CD4-positive, alpha-beta T cell treated with Interleukin-1 beta for 1 hour (primary cell): ENCODE measurements at regions not wholly inside any gene's neighbourhood (a gene's known extent, or its start where the extent isn't known, plus 50 kb on each side); places are given as distances from the start of the nearest gene placed in this dataset.

Experiments used
- DNase-seq, 2 donors: peaks; one replicate each; pipeline ENCODE4 v3.0.0-alpha.2; 2020 to 2022

DNA sequence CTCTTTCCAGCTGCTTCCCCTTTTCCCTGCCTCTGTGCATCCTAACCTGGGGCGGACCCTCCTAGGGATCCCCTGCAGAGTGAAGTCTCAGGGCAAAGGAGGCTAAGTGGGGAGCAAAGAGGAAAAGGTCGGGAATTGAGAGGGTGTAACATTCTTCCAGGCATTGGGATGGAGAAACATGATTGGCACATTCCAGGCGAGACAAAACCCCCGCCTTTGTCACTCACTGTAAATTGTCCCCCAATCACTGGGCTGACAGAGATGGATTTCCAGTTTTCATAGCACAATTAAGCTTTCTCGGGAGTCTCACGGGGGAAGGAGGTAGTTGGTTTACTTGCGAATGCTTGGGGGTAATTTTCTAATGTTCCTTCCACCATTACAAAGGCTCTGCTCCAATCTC, 74.9 kb downstream of the MIAT start:
- DNase-seq: no peak

DNA sequence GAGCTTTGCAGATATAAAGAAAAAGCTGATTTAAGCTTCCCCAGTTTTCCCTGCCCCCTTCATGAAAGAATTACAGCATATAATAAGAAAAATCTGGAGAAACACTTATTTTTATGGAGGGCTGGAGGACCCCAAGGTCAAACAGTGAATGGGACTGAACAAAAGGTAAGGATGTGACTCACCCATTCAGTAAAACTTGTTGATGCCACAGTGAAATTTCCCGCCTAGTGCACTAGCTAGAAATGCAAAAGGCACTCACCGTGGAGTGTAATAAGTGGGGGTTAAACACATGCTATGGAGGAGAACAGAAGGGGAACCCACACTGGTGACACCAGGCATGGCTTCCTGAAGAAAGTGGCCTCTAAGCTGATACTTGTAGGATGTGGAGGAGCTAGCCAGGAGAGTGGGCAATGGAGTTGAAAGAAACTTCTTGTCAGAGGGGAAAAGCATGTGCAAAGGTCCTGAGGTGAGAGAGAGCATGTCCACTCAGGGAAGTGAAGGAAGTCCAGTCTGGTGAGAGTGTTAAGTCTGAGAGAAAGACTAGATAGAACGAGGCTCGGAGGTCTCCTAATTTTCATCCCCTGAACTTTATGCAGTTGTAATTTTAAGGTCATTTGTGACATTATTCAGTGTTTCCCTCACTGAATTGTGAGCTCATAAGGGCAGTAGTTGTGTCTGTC, 77.1 kb downstream of the MIAT start:
- DNase-seq: no peak

DNA sequence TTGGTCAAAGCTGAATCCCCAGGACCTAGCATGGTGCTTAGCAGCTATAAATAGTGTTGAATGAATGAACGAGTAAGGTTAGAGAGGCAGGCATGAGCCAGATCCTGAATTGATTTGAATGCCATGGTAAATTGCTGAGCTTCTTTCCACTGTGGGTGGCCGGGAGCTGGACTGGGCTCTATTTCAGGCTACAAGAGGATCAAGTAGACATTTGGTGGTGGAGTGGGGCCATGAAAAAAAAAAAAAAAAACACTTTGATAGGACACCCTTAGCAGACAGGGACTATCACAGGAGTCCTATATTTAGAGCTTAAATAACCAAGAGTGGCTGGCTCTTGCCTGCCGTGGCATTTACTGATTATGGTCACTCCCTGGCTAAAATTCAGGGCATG, 77.6 kb downstream of the MIAT start:
- no peak for DNase-seq

DNA sequence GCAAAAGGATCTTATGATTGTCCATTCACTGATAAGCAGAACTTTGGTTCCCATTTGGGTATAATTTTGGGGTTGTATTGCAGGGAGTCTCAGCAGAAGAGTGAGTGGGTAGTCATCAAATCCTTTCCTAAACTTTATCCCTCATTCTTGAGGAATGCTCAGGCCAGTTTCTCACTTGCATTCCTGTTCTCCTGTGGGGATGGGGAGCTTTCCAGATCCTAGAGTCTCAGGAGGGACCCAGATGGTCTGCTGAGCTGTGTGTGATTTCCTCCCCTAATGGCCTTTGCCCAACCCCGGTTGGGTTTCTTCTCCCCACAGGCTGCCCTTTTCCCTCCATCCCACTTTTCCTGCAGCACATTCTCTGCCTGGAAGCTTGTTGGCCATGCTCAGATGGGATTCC, 79.9 kb downstream of the MIAT start:
- DNase-seq: no peak

DNA sequence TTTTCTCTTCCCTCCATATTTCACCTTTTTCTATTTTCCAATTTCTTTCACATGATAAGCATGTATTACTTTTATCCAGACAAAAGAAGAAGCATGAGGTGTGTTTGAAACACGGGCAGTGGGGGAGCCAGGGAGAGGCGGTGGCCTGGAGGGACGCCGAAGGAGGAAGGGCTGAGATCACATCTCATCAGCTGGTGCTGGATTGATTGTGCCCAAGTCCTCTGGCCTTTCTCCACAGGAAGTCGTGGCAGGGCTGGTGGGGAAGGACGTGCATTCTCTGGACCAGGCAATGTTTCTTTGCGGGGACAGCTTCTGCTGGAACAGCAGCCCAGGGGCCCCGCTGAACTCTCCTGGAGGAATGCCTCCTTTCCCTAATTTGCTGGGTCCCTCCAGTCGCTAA, 82.9 kb downstream of the MIAT start:
- no peak for DNase-seq

DNA sequence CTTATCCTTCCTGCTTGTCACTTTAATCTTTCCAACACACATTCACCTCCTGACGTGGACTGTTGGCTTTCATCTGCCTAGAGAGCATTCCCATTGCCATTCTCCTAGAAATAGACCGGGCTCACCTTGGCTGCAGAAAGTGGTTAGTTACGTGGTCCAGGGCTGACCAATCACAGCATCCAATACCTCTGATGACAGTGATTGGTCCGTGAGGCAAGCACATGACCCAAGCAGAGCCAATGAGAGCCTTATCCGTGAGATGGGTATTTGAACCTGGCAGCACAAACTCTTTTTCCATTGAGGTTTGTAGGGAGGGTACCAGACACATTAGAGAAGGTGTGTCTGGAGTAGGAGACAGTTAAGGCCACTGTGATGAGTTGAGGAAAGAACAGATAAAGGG, 85.8 kb downstream of the MIAT start:
- no peak for DNase-seq

DNA sequence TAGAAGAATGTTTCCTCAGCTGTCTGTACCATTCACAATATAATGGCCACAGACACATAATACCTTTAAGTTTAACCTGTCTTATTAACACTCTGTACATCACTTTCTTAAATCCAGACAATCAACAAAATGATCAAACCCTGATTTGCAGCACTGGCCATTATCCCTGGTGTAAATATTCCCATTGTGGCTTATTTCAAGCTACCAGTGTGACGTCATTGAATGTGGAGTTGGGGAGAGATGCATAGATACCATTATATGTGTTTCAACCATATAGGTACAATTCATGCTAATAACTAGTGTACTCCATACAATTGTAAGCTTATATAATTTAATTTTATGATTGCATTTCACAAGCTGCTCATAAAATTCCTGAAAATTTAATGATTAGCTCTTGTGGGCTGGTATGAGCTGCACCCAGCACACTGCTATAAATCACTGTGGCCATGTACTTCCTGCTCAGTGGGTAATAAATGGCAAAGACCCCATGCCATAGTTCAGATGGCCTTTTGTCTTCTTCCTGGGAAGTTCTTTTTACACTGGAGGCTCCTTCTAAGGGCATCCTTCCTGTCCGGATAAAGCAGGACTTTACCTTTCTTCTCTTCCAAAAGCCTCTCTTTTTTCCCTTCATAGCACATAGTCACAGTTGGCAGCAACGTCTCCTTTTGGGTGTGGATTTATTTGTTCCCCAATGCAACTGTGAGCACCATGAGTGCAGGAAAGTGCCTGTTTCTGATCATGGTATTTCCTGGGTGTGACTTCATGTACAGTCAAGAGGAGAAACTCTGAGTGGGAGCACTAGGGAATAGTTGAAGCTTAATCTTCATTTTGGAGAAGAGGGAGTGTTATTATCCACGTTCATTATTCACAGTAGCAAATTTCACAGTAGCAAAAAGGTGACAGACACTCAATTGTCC, 87.8 kb downstream of the MIAT start:
- no peak for DNase-seq

DNA sequence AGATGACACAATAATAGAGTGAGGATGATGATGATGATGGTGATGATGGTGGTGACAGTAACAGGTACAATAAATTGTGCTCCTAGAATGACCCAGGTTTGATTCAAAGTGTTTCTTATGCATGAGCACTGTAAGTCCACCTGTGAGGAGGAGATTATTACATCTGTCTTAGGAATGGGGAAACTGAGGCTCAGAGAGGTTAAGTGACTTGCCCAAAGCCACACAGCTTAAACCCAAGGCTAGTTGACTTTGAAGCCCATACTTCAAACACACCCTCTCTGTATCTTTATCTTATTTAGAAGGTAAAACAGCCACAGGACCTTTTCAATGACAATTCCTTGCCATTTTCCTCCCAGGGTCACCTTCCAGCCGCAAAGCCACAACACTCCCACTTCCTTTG, 88.9 kb downstream of the MIAT start:
- DNase-seq: no peak

DNA sequence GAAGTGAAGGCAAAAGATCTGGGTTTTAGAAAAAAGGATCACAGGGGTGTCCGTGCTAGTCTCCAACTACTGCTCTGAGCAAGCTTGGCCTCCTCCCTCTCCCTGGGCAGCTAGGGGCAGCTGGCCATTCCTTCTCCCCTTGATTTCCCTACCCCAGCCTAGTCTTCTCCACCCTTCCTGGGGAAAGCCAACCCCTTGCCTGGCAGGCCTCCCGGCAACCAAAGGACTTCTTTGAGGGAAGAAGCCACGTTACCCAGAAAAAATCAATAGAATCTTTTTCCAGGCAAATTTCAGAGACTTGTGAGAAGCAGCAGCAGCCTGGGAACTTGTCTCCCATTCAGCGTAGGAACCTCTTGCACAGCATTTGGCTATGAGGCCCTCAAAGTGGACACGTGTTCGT, 91.5 kb downstream of the MIAT start:
- no peak for DNase-seq

DNA sequence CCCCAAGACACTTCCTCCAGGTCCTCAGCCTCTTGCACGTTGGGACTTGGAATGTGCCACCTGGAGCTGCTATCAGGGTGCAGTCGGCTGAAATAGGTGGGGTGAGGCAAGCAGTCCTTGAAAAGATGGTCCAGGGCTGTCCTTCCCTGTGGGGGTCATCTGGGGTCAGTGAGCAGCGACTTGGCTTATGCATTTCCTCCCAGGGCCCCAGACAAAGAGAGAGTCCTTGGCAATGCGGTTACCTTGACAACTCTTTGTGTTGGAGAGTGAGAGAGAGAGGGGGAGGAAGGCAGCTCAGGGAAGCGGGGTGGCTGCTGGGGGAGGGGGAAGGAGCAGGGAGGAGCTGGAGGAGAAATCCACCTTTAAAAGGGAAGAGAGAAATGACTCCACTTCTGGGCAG, 93.8 kb downstream of the MIAT start:
- DNase-seq: no peak

DNA sequence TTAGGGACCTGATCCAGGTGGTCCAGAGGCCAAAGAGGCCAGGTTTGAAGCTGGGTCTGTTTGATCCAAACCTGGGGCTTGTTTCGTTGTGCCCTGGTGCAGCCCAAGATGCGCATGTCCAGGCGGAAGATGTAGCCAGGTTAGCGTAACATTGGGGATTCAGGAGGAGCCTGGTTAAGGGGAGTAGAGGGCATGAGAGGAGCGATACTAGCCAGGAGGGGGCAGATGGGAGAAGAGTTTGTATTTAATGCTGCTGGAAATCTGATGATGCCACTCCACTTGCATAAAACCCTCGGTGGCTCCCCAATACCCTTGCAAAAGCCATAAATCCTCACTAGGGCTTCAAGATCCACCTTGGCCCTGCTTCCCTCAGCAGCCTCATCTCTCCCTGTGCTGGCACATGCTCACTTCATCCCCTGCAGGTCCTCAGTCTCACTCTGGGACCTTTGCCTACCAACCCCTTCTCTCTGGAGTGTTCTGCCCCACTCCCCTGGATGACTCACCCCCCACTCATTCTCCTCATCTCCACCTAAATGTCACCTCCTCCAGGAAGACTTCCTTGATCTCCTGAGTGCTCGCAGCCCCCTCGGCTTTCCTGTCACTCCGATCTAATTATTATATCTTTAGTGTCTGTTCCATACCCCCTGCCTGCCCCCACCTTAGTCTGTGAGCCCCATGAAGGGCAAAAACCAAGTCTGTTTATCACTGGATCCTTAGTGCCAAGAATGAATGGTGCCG, 95.9 kb downstream of the MIAT start:
- no peak for DNase-seq

DNA sequence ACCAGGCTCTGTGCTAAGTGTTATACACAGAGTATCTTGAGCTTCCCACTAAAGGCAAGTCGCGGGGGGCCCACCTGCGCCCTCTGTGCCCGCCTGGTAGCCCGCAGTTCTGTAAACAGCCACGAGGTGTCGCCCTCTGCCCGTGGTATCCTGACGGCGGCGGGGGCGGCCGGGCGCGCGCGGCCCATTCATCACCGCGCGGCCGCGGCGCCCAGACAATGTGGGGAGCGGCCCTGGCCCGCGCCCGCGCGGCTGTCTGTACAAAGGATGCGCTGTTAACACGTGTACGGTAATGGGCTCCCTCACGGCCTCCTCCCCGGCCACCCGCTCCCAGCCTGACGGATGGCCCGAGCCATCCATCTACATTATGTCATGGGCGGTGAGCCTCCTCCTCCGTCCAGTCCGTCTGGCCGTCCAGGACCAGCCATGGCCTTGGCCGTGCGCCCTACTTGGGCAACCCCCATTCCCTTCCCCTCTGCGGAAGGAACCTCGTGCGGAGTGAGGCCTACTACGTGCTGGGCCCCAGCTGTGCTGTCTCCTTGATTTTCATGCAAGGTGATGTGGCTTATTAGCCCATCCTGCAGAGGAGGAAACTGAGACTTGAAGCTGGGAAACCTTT, 99.4 kb downstream of the MIAT start:
- peak in 1 of 2 donors; percentile 19 for DNase-seq

DNA sequence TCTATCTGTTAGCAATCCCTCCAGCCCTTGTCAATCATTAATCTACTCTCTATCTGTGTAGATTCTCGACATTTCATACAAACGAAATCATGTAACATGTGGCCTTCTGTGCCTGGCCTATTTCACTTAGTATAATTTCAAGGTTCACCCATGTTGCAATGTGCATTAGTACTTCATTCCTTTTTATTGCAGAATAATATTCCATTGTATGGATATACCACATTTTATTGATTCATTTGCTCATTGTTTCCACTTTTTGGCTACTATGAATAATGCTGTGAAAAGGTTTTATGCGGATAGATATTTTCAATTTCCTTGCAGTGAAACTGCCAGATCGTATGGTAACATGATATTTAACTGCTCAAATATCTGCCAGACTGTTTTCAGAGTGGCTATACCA, 100.1 kb downstream of the MIAT start:
- no peak for DNase-seq

DNA sequence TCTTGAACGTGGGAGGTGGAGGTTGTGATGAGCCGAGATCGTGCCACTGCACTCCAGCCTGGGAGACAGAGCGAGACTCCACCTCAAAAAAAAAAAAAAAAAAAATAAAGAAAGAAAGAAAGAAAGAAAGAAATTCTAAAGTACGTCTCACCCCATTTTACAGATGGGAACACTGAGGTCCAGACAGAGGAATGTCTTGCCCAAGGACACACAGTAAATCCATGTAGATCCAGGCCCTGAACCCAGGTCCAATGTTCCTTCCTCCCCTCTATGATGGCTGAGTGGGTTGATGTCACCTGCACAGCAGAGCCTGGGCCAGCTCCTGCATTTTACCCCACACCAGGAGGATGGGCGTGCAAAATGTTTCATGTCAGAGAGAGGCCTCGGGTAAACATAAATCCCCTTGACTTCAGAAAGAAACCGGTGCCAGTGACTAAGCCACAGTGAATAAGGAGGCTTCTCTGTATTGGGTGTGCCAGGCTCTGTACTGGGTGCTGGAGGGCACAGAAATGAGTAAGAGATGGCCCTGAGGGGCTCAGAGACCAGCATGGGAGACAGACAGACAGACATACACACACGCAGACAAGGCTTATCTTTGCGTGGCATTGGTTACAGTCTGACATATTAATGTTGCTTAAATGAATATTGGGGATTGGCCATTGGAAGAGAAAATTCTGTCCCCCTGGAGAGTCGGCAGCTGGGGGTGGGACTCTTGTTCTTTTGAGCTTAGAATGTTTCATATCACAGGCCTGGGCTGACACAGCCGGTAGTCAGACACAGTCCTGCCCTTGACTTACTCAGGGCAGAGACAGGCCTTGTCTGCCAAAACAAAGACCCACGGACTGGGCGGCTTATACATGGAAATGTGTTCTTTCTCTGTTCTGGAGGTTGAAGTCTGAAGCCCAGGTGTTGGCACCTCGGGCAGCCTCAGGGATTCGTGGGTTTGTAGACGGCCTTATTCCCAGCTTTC, 105.4 kb downstream of the MIAT start:
- no peak for DNase-seq

DNA sequence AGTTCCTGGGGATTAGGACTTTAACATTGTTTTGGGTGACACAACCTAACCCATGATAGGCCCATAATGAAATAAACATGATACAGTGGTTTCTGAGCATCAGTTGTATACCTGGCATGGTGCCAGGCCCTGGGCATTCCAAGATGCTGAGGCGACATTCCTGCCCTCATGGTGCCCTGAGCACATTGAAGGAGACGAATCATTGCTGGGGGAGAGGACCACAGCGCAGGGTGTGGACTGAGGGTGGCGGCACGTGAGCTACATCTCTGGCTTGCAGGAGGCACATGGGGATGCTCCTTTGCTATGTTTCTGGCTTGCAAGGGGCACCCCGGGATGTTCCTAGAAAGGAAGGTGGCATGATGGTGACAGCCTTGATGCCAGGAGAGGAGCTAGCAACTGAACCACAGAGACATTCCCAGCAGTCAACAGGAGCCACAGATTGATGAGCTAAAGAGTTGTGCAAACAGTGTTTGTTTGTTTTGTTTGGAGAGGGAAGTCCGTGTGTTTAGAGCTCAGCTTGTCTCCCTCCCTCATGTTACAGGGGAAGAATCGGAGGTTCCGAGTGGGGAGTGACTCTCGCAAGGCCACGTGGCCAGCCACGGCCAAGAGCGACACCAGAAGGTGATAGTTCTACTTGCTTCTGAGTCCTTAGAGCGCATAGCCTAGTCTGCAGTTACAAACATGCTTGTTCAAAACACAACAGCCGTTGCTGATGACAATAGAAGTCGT, 106.4 kb downstream of the MIAT start:
- no peak for DNase-seq

DNA sequence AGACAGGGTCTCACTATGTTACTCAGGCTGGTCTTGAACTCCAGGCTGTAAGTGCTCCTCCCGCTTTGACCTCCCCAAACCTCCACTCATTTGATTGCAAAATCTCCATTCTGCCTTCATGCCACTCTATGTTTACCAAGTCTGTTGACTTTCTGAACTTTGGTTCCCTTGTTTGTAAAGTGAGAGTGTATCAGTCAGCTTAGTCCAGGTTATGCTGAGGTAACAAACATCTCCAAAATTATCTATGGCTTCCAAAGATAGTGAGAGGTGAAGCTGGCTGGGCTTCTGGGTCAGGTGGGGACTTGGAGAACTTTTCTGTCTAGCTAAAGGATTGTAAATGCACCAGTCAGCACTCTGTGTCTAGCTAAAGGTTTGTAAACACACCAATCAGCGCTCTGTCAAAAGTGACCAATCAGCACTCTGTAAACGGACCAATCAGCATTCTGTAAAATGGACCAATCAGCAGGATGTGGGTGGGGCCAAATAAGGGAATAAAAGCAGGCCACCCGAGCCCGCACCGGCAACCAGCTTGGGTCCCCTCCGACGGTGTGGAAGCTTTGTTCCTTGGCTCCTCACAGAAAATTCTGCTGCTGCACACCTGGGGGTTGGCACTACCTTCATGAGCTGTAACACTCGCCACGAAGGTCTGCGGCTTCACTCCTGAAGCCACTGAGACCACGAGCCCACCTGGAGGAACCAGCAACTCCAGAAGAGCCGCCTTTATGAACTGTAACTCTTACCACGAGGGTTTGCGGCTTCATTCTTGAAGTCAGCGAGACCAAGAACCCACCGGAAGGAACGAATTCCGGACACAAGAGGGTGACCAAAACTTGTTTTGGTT, 109.3 kb downstream of the MIAT start:
- DNase-seq: no peak

DNA sequence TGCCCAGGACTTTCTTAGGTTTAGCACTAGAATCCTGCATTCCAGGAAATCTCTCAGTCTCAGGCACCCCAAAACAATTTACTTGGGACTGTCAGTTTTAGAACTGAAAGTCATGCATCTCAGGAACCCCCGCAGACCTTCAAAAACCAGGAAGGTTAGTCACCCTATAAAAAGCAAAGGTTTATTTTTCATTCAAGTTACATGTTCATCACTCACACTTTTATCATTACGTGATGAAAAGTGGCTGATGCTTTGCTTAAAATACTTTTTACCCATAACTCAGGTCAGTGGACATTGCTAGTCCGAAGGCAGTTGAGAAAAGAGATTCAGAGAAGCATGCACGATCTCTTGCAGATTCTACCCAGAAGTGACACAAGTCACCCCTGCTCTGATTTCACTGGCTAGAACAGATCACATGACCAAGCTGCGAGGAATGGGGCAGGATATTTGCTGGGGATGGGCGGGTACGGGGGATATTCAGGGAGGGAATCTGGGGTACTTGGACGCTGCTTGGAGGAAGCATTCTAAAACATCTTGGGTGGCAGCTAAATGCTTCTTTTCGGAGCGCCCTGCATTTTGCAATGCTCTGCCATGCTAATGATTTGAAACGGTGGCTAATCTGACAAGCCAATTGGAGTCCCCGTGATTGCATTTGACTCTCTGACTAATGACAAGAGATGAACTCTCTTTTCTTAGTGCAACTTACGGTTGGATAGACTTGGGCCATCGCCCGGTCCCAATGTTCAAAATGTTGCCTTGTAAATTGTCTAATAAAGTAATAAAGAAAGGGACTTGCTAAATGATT, 110.2 kb downstream of the MIAT start:
- DNase-seq: no peak

DNA sequence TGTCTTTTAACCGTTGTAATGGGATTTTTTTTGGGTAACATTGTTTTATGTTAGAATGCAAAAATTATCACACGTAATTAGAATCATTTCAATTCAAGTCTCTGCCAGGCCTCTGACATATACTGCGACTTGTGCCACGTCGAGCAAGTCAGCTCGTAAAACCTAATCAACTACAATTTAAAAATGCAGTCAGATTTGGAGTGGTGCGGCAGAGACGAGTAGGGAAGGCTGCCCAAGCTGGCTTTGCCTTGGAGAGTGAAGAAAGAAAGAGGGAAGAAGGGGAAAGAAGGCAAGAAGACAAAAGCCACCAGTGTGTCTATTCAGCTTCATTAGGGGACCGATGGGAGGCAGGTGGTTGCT, 110.7 kb downstream of the MIAT start:
- DNase-seq: no peak

DNA sequence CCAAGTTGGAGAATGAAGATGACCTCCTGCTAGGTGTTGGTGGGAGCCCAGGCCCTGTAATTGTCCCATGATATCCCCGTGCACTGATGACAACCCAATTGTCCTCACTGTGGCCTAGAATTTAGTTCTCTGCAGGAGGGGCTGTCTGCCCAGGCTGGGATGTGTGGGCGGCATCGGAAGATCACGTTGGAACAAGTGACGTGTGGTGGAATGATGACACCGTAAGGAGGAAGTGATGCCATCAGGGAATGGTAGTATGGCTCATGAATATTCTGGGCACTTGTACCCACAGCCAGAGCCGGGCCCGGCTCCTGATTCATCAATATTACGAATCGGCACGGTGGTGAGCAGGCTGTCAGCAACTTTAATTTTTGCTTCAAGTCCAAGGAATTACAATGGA, 111.6 kb downstream of the MIAT start:
- DNase-seq: no peak

DNA sequence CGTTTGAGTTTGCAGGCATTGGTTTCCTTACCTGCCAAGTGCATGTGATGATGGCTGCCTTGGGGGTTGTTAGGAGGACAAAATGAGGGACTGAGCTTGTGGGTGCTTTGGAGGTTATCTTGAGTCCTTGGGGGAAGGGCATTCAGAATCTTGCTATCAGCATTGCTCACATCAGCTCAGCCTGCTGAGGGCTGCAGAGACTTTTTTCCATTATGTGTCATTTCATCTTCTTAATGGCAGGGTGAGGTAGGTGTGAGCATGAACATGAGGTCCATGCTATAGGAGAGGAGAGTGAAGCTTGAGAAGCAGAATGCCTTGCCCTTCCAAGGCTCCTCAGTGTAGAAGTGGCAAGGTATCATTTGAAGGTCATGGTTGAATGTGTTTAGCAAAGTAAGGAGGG, 112.3 kb downstream of the MIAT start:
- DNase-seq: no peak
